Activated T-helper 2 cell treated with anti-CD3 and anti-CD28 coated beads, Interferon-gamma antibody, Interleukin-2, Interleukin-4, amounts not matched to agents 10 μg/mL and 5 μg/mL and 100 μg/mL, durations not matched to agents 14 hours and 24 hours and 36 hours (primary cell): ENCODE measurements at regions not wholly inside any gene's neighbourhood (a gene's known extent, or its start where the extent isn't known, plus 50 kb on each side); places are given as distances from the start of the nearest gene placed in this dataset.
"Not testable (repeated sequence)": the region's sequence is repeated elsewhere in the genome, so short reads cannot be mapped to it uniquely, and the experiment has no call there.

ENCODE experiments used
- DNase-seq: peaks from one replicate; pipeline ENCODE4 v3.0.0; 2021; ENCODE audit warnings: low spot score
- H3K27ac Mint-ChIP-seq: one replicate; pipeline ENCODE4 v1.8.0; 2021; ENCODE audit warnings: mixed read lengths
- H3K27me3 Mint-ChIP-seq: one replicate; pipeline ENCODE4 v1.8.0; 2021; ENCODE audit warnings: low read depth, mixed read lengths
- H3K36me3 Mint-ChIP-seq: one replicate; pipeline ENCODE4 v1.8.0; 2021; ENCODE audit warnings: low read depth, mixed read lengths
- H3K4me1 Mint-ChIP-seq: one replicate; pipeline ENCODE4 v1.8.0; 2021; ENCODE audit warnings: low read depth, mixed read lengths
- H3K4me3 Mint-ChIP-seq: one replicate; pipeline ENCODE4 v1.8.0; 2021; ENCODE audit warnings: low read depth, mild to moderate bottlenecking, moderate library complexity, mixed read lengths
- H3K9me3 Mint-ChIP-seq: one replicate; pipeline ENCODE4 v1.8.0; 2021; ENCODE audit warnings: mixed read lengths
- intact Hi-C: fragments of 100-400 bp; cut with micrococcal nuclease; formaldehyde crosslinking; loops from one replicate; pipeline ENCODE4 v1.15.1; 2023

DNA sequence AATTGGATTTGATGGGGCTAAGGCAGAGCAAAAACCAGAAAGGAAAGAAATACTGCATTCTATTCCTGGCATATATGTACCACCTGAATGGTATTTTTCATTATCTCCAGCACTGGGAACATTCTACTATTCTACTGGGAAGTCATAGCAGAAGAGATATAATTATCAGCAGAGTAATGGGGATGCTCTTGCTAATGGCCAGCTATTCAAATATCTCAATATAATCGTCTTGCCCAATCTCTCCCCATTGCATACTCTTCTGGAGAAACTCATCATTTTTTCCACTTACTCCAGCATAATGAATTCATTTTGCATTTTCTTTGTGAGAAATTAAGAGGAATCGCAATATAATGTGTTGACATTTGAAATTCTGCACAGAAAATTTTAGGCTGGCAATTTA lies 1794.7 kb upstream of the PIK3C3 start:
- H3K4me3 Mint-ChIP-seq, result no peak overlapping the region
- H3K9me3 Mint-ChIP-seq, result peaks cover 5% of the 10 kb centered on the region
- DNase-seq, result no peak
- intact Hi-C loops, result no loop called here
- no peaks in the 10 kb centered on the region for H3K27me3 Mint-ChIP-seq
- no peak overlapping the region for H3K27ac Mint-ChIP-seq
- no peaks in the 10 kb centered on the region for H3K4me1 Mint-ChIP-seq
- no peaks in the 10 kb centered on the region for H3K36me3 Mint-ChIP-seq

- Mint-ChIP-seq H3K36me3 (no peaks in the 10 kb centered on the region), H3K4me1 (no peaks in the 10 kb centered on the region), H3K9me3 (peaks cover 5% of the 10 kb centered on the region), H3K4me3 (no peak overlapping the region), H3K27ac (no peak overlapping the region), H3K27me3 (no peaks in the 10 kb centered on the region)
- no peak for DNase-seq
- intact Hi-C loops, result no loop called here
Observed at GRCh38 chr18:40159141-40160017, 1795.7 kb upstream of the PIK3C3 start.

- no peak for DNase-seq
- H3K36me3 Mint-ChIP-seq, result no peaks in the 10 kb centered on the region
- H3K9me3 Mint-ChIP-seq, result peaks cover 9% of the 10 kb centered on the region
- no peak overlapping the region for H3K4me3 Mint-ChIP-seq
- H3K27me3 Mint-ChIP-seq, result no peaks in the 10 kb centered on the region
- no peaks in the 10 kb centered on the region for H3K4me1 Mint-ChIP-seq
- intact Hi-C loops, result no loop called here
- H3K27ac Mint-ChIP-seq, result no peak overlapping the region
Observed at GRCh38 chr18:40157120-40157519, 1797.9 kb upstream of the PIK3C3 start.

DNA sequence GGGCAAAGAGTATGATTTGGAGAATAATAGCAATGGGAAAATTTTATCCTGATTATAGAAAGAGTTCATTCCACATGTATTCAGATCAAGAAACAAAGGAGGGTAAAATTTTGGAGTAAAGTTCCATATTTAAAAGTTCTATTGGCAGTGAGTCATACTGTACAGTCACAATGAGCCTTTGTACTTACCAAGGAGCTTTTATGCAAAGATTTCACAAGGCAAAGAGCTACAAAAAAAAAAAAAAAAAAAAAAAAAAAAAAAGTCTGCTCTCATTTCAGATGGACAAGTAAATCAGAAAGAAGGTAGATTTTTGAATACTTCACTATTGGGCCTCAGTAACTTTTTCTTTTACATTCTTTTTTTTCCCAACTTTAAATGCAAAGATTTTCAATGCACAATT lies 1802.2 kb upstream of the PIK3C3 start:
- Mint-ChIP-seq H3K4me1 (no peaks in the 10 kb centered on the region), H3K27ac (no peak overlapping the region), H3K36me3 (no peaks in the 10 kb centered on the region), H3K27me3 (no peaks in the 10 kb centered on the region), H3K9me3 (peaks cover 16% of the 10 kb centered on the region), H3K4me3 (no peak overlapping the region)
- intact Hi-C loops, result no loop called here
- DNase-seq, result no peak

GRCh38 chr18:40148960-40149359 lies 1806.1 kb upstream of the PIK3C3 start:
- Mint-ChIP-seq H3K4me3 (no peak overlapping the region), H3K9me3 (peaks cover 11% of the 10 kb centered on the region), H3K4me1 (no peaks in the 10 kb centered on the region), H3K27me3 (no peaks in the 10 kb centered on the region), H3K27ac (no peak overlapping the region), H3K36me3 (no peaks in the 10 kb centered on the region)
- intact Hi-C loops, result no loop called here
- DNase-seq, result no peak

GRCh38 chr18:40133253-40133652 lies 1821.8 kb upstream of the PIK3C3 start:
- H3K9me3 Mint-ChIP-seq, result peaks cover 31% of the 10 kb centered on the region
- H3K27ac Mint-ChIP-seq, result no peak overlapping the region
- H3K36me3 Mint-ChIP-seq, result no peaks in the 10 kb centered on the region
- H3K4me1 Mint-ChIP-seq, result no peaks in the 10 kb centered on the region
- H3K4me3 Mint-ChIP-seq, result no peak overlapping the region
- no peak for DNase-seq
- intact Hi-C loops, result no loop called here
- H3K27me3 Mint-ChIP-seq, result no peaks in the 10 kb centered on the region

GRCh38 chr18:40132438-40132837 lies 1822.6 kb upstream of the PIK3C3 start:
- intact Hi-C loops, H3K27ac Mint-ChIP-seq: not testable (repeated sequence)

GRCh38 chr18:40124107-40124506 lies 1830.9 kb upstream of the PIK3C3 start:
- intact Hi-C loops, result no loop called here
- no peaks in the 10 kb centered on the region for H3K36me3 Mint-ChIP-seq
- DNase-seq, result no peak
- no peak overlapping the region for H3K4me3 Mint-ChIP-seq
- H3K4me1 Mint-ChIP-seq, result no peaks in the 10 kb centered on the region
- H3K27ac Mint-ChIP-seq, result no peak overlapping the region
- H3K27me3 Mint-ChIP-seq, result no peaks in the 10 kb centered on the region
- peaks cover 39% of the 10 kb centered on the region for H3K9me3 Mint-ChIP-seq

More at GRCh38 chr18:40132438-40132837, 1822.6 kb upstream of the PIK3C3 start:
- not testable (repeated sequence) for H3K27me3 Mint-ChIP-seq, H3K4me3 Mint-ChIP-seq, H3K4me1 Mint-ChIP-seq, H3K36me3 Mint-ChIP-seq, DNase-seq
- H3K9me3 Mint-ChIP-seq, result peaks cover 35% of the 10 kb centered on the region

DNA sequence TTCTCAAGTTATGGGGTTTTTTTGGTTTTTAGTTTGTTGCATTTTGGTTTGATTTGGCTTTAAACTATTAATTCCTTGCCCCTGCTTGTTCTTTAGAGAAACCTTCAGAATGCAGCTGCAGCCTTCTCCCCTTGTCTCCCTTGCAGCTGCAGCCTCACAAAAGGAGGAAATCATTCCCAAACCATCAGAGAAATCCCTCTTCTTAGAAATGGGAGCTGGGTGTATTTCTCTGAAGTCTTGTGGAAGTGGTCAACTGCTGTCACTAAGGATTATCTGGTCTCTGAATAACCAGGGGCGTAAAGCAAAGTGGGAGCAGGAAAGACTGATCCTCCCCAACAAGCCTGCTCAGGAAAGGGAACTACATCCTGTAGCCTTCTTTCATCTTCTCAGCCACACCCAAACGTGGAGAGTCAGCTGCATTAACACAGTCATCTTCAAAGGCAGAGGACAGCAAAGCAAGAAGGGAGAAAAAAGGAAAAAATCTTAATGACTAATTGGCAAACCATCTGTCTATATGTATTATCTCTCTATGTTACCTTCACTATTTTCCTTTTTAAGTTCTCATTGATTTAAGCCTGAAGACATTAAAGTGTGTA lies 1834.1 kb upstream of the PIK3C3 start:
- H3K27me3 Mint-ChIP-seq, result no peaks in the 10 kb centered on the region
- H3K9me3 Mint-ChIP-seq, result peaks cover 48% of the 10 kb centered on the region
- intact Hi-C loops, result no loop called here
- no peak overlapping the region for H3K27ac Mint-ChIP-seq
- H3K36me3 Mint-ChIP-seq, result no peaks in the 10 kb centered on the region
- no peak for DNase-seq
- no peak overlapping the region for H3K4me3 Mint-ChIP-seq
- no peaks in the 10 kb centered on the region for H3K4me1 Mint-ChIP-seq

- Mint-ChIP-seq H3K36me3 (no peaks in the 10 kb centered on the region), H3K27ac (no peak overlapping the region)
- intact Hi-C loops, result no loop called here
Observed at GRCh38 chr18:40120356-40120755, 1834.7 kb upstream of the PIK3C3 start.

GRCh38 chr18:40119581-40119980 lies 1835.5 kb upstream of the PIK3C3 start:
- DNase-seq, intact Hi-C loops, H3K36me3 Mint-ChIP-seq, H3K27me3 Mint-ChIP-seq, H3K27ac Mint-ChIP-seq, H3K4me1 Mint-ChIP-seq, H3K4me3 Mint-ChIP-seq: not testable (repeated sequence)
- H3K9me3 Mint-ChIP-seq, result peaks cover 41% of the 10 kb centered on the region

More at GRCh38 chr18:40120356-40120755, 1834.7 kb upstream of the PIK3C3 start:
- no peak for DNase-seq
- Mint-ChIP-seq H3K9me3 (peaks cover 48% of the 10 kb centered on the region), H3K27me3 (no peaks in the 10 kb centered on the region), H3K4me1 (no peaks in the 10 kb centered on the region), H3K4me3 (no peak overlapping the region)

DNA sequence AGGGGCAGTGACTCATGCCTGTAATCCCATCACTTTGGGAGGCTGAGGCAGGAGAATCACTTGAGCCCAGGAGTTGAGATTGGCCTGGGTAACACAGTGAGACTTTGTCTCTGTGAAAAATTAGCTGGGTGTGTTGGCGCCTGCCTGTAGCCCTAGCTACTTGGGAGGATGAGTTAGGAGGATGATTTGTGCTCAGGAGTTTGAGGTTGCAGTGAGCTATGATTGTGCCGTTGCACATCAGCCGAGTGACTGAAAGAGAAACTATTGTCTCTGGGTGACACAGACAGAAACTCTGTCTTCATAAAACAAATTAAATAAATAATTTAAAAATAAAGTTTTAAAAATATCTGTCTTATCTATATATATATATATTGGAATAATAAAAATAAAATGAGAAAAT lies 1844.6 kb upstream of the PIK3C3 start:
- Mint-ChIP-seq H3K4me3 (no peak overlapping the region), H3K9me3 (peaks cover 15% of the 10 kb centered on the region), H3K4me1 (no peaks in the 10 kb centered on the region), H3K36me3 (no peaks in the 10 kb centered on the region), H3K27me3 (no peaks in the 10 kb centered on the region), H3K27ac (no peak overlapping the region)
- intact Hi-C loops, result no loop called here
- no peak for DNase-seq

DNA sequence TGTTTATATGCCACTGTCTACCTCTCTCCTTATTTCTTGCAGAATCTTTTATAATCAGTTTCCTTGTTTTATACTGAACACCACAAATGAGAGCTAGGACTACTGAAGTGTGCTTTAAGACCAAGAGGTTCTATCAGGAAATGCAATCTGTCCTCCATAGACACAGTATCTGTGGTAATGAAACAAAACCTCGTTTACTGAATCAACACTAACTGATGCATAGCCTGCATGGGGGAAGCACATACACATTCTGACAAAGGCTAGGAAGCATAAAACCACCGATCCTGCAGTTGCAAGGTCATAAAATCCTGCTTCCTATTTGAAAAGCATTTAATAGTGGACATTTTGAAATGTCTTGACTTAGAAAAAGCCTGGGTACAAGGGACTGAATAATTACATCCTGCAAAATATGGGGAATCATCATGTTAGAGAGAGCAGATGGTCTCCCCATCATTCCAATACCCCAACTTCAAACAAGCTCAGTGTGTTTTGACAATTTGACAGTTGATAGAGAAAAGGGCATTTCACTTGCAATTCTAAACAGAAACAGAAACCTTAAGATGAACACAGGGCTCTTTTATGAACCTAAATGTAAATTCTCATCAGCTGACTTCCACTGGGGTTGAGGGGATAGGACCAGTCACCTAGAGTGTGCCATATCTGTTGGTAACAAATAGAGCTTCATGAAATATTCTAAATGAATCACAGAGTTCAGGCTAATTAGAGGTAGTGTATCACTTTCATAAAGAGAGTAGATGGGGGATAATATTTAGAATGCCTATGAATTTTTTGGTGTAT lies 1845.6 kb upstream of the PIK3C3 start:
- Mint-ChIP-seq H3K9me3 (peaks cover 16% of the 10 kb centered on the region), H3K27me3 (no peaks in the 10 kb centered on the region), H3K4me3 (no peak overlapping the region), H3K36me3 (no peaks in the 10 kb centered on the region), H3K27ac (no peak overlapping the region), H3K4me1 (no peaks in the 10 kb centered on the region)
- intact Hi-C loops, result no loop called here
- DNase-seq, result no peak
